DND-41 (cell line): ENCODE measurements at regions not wholly inside any gene's neighbourhood (a gene's known extent, or its start where the extent isn't known, plus 50 kb on each side); places are given as distances from the start of the nearest gene placed in this dataset.

Source experiments
- ATAC-seq: fragments of 200-7000 bp; cut with Tn5 transposase; 3 replicates; pipeline ENCODE4 v1.9.1; 2021; ENCODE audit warnings: low read depth; ENCODE audit not compliant: insufficient read depth
- DNase-seq: peaks from one replicate; pipeline ENCODE4 v3.0.0-alpha.2; 2020
- H2AFZ ChIP-seq: 2 replicates; pipeline ENCODE4 v1.6.0; 2012; ENCODE audit warnings: low read depth, low read length
- H3K27ac ChIP-seq: 2 replicates; pipeline ENCODE4 v1.5.1; 2012; ENCODE audit warnings: low read length, inconsistent platforms
- H3K27me3 ChIP-seq: fragments of 200-600 bp; sonication (generic); 2 replicates; pipeline ENCODE4 v1.6.0; 2012; ENCODE audit warnings: low read length, mild to moderate bottlenecking, inconsistent platforms; ENCODE audit not compliant: insufficient read depth, poor library complexity
- H3K36me3 ChIP-seq: 2 replicates; pipeline ENCODE4 v1.5.1; 2012; ENCODE audit warnings: low read length, inconsistent platforms; ENCODE audit not compliant: insufficient read depth
- H3K4me1 ChIP-seq: 2 replicates; pipeline ENCODE4 v1.5.1; 2012; ENCODE audit warnings: mild to moderate bottlenecking, low read length; ENCODE audit not compliant: insufficient read depth
- H3K4me2 ChIP-seq: 2 replicates; pipeline ENCODE4 v1.6.0; 2012; ENCODE audit warnings: mild to moderate bottlenecking, moderate library complexity, low read length, inconsistent platforms; ENCODE audit not compliant: insufficient read depth
- H3K4me3 ChIP-seq, 2 experiments: fragments of 200-600 bp in 1 of 2; shearing (Covaris generic) in 1 of 2; 2 replicates each; pipeline ENCODE4 v1.5.1; 2012 to 2016; ENCODE audit warnings: inconsistent platforms in 2 of 2, low read length in 2 of 2, mild to moderate bottlenecking in 2 of 2, low read depth in 1 of 2, moderate library complexity in 1 of 2
- H3K79me2 ChIP-seq: 2 replicates; pipeline ENCODE4 v1.6.0; 2012; ENCODE audit warnings: low read length, inconsistent platforms; ENCODE audit not compliant: insufficient read depth
- H3K9ac ChIP-seq: 2 replicates; pipeline ENCODE4 v1.6.0; 2012; ENCODE audit warnings: low read depth, mild to moderate bottlenecking, inconsistent platforms, low read length, moderate library complexity
- H3K9me3 ChIP-seq: 2 replicates; pipeline ENCODE4 v1.5.1; 2012; ENCODE audit warnings: low read length, moderate library complexity, mild to moderate bottlenecking, inconsistent platforms; ENCODE audit not compliant: insufficient read depth, severe bottlenecking
- H4K20me1 ChIP-seq: 2 replicates; pipeline ENCODE4 v1.6.0; 2012; ENCODE audit warnings: low read length; ENCODE audit not compliant: insufficient read depth
- CTCF ChIP-seq: IDR thresholded peaks from 2 replicates; pipeline ENCODE4 v1.5.1; 2012; ENCODE audit warnings: borderline replicate concordance, low read length, moderate library complexity, mild to moderate bottlenecking; ENCODE audit not compliant: poor library complexity, severe bottlenecking; ENCODE audit errors: extremely low read depth
- EZH2 ChIP-seq: IDR thresholded peaks from 3 replicates; pipeline ENCODE4 v1.6.1; 2012; ENCODE audit warnings: borderline replicate concordance, low read depth, mild to moderate bottlenecking, moderate library complexity, low read length, inconsistent platforms; ENCODE audit not compliant: severe bottlenecking

- Histone ChIP-seq H3K36me3 (no peaks in the 10 kb centered on the region), H3K4me2 (no peak overlapping the region), H3K9ac (no peak overlapping the region), H4K20me1 (no peaks in the 10 kb centered on the region), H3K27ac (no peak overlapping the region), H3K4me1 (no peaks in the 10 kb centered on the region), H2AFZ (no peak overlapping the region), H3K79me2 (no peaks in the 10 kb centered on the region), H3K27me3 (no peaks in the 10 kb centered on the region), H3K9me3 (no peaks in the 10 kb centered on the region), H3K4me3 (no peak overlapping the region)
- no peak for DNase-seq
- ATAC-seq = no peak
- TF ChIP-seq CTCF (no peak), EZH2 (no peak)
Observed at GRCh38 chr4:38373375-38373774, 290.6 kb upstream of the KLF3 start.

GRCh38 chr4:38377195-38377594 is 286.8 kb upstream of the KLF3 start:
- DNase-seq = no peak
- no peak for ATAC-seq
- TF ChIP-seq CTCF (no peak), EZH2 (no peak)
- Histone ChIP-seq H3K9ac (no peak overlapping the region), H3K27me3 (no peaks in the 10 kb centered on the region), H2AFZ (no peak overlapping the region), H3K4me1 (no peaks in the 10 kb centered on the region), H3K9me3 (no peaks in the 10 kb centered on the region), H4K20me1 (no peaks in the 10 kb centered on the region), H3K79me2 (no peaks in the 10 kb centered on the region), H3K36me3 (no peaks in the 10 kb centered on the region), H3K4me2 (no peak overlapping the region), H3K27ac (no peak overlapping the region), H3K4me3 (no peak overlapping the region)

- Histone ChIP-seq H3K27ac (no peak overlapping the region), H3K4me3 (no peak overlapping the region), H3K36me3 (no peaks in the 10 kb centered on the region), H3K9me3 (no peaks in the 10 kb centered on the region), H3K4me1 (no peaks in the 10 kb centered on the region), H4K20me1 (no peaks in the 10 kb centered on the region), H3K27me3 (no peaks in the 10 kb centered on the region), H2AFZ (no peak overlapping the region), H3K4me2 (no peak overlapping the region), H3K79me2 (no peaks in the 10 kb centered on the region), H3K9ac (no peak overlapping the region)
- ATAC-seq = no peak
- TF ChIP-seq EZH2 = no peak
- DNase-seq = no peak
Observed at GRCh38 chr4:38378478-38378877, 285.5 kb upstream of the KLF3 start.

- H4K20me1 ChIP-seq = no peaks in the 10 kb centered on the region
- no peaks in the 10 kb centered on the region for H3K36me3 ChIP-seq
- ATAC-seq = no peak
- H3K4me3 ChIP-seq = no peak overlapping the region
- no peaks in the 10 kb centered on the region for H3K9me3 ChIP-seq
- no peak overlapping the region for H3K27ac ChIP-seq
- H2AFZ ChIP-seq = no peak overlapping the region
- H3K4me1 ChIP-seq = no peaks in the 10 kb centered on the region
- DNase-seq = no peak
- no peaks in the 10 kb centered on the region for H3K79me2 ChIP-seq
- H3K27me3 ChIP-seq = no peaks in the 10 kb centered on the region
- TF ChIP-seq CTCF (no peak), EZH2 (no peak)
- H3K9ac ChIP-seq = no peak overlapping the region
- H3K4me2 ChIP-seq = no peak overlapping the region
Observed at GRCh38 chr4:38381788-38382187, 282.2 kb upstream of the KLF3 start.
